Mesenchymal stem cell (in vitro differentiated cells and primary cell): ENCODE measurements at regions not wholly inside any gene's neighbourhood (a gene's known extent, or its start where the extent isn't known, plus 50 kb on each side); places are given as distances from the start of the nearest gene placed in this dataset.

Experiments
- DNase-seq: peaks from one replicate; pipeline ENCODE4 v3.0.0-alpha.2; 2013
- H2AFZ ChIP-seq: one replicate; pipeline ENCODE4 v1.6.1; 2013; ENCODE audit warnings: low read depth, mild to moderate bottlenecking, control low read depth, inconsistent platforms, low read length, moderate library complexity
- H2AK5ac ChIP-seq: 2 replicates; pipeline ENCODE4 v1.6.1; 2013; ENCODE audit warnings: low read length, moderate library complexity, mild to moderate bottlenecking, inconsistent platforms; ENCODE audit not compliant: severe bottlenecking
- H2BK120ac ChIP-seq: one replicate; pipeline ENCODE4 v1.6.1; 2013; ENCODE audit warnings: low read depth, mild to moderate bottlenecking, inconsistent platforms, low read length, moderate library complexity
- H2BK12ac ChIP-seq, 2 experiments: one replicate each; pipeline ENCODE4 v1.6.1; 2013; ENCODE audit warnings: inconsistent platforms in 2 of 2, low read length in 2 of 2, mild to moderate bottlenecking in 2 of 2, moderate library complexity in 2 of 2, control low read depth in 1 of 2
- H2BK15ac ChIP-seq: one replicate; pipeline ENCODE4 v1.6.1; 2013; ENCODE audit warnings: mild to moderate bottlenecking, low read depth, inconsistent platforms; ENCODE audit not compliant: poor library complexity, severe bottlenecking
- H2BK5ac ChIP-seq: 2 replicates; pipeline ENCODE4 v1.6.1; 2013; ENCODE audit warnings: low read depth, mild to moderate bottlenecking, low read length, control low read depth, inconsistent platforms; ENCODE audit not compliant: poor library complexity, severe bottlenecking
- H3K14ac ChIP-seq, 2 experiments: one replicate each; pipeline ENCODE4 v1.6.1; 2013; ENCODE audit warnings: inconsistent platforms in 2 of 2, low read length in 2 of 2, control low read depth in 1 of 2, mild to moderate bottlenecking in 1 of 2, moderate library complexity in 1 of 2
- H3K18ac ChIP-seq, 2 experiments: one replicate each; pipeline ENCODE4 v1.6.1; 2013; ENCODE audit warnings: inconsistent platforms in 2 of 2, low read length in 2 of 2, control low read depth in 1 of 2, low read depth in 1 of 2, mild to moderate bottlenecking in 1 of 2
- H3K23ac ChIP-seq, 2 experiments: one replicate each; pipeline ENCODE4 v1.6.1; 2013; ENCODE audit warnings: inconsistent platforms in 2 of 2, low read length in 2 of 2, mild to moderate bottlenecking in 2 of 2, moderate library complexity in 2 of 2, control low read depth in 1 of 2
- H3K27ac ChIP-seq: 2 replicates; pipeline ENCODE4 v1.5.1; 2013; ENCODE audit warnings: mild to moderate bottlenecking, moderate library complexity, low read length, control low read depth, inconsistent platforms; ENCODE audit not compliant: poor library complexity, severe bottlenecking
- H3K27me3 ChIP-seq, 2 experiments: 2 replicates each; pipeline versions ENCODE4 v1.6.1 to v1.7.0; 2013; ENCODE audit warnings: low read length in 2 of 2, mild to moderate bottlenecking in 2 of 2, moderate library complexity in 2 of 2, control low read depth in 1 of 2, inconsistent platforms in 1 of 2; ENCODE audit not compliant: control insufficient read depth in 1 of 2, insufficient read depth in 1 of 2
- H3K36me3 ChIP-seq, 2 experiments: 2 replicates each; pipeline versions ENCODE4 v1.6.1 to v1.7.0; 2013; ENCODE audit warnings: low read length in 2 of 2, control low read depth in 1 of 2, inconsistent platforms in 1 of 2, low read depth in 1 of 2, mild to moderate bottlenecking in 1 of 2; ENCODE audit not compliant: insufficient read depth in 2 of 2, control insufficient read depth in 1 of 2
- H3K4ac ChIP-seq, 2 experiments: one replicate each; pipeline ENCODE4 v1.6.1; 2013; ENCODE audit warnings: inconsistent platforms in 2 of 2, low read length in 2 of 2, mild to moderate bottlenecking in 2 of 2, moderate library complexity in 2 of 2, control low read depth in 1 of 2, low read depth in 1 of 2
- H3K4me1 ChIP-seq: 2 replicates; pipeline ENCODE4 v1.6.1; 2013; ENCODE audit warnings: low read depth, low read length, control low read depth; ENCODE audit not compliant: control insufficient read depth, insufficient read depth
- H3K4me2 ChIP-seq: 2 replicates; pipeline ENCODE4 v1.6.1; 2013; ENCODE audit warnings: low read length, mild to moderate bottlenecking, inconsistent platforms; ENCODE audit not compliant: poor library complexity, severe bottlenecking
- H3K4me3 ChIP-seq, 2 experiments: 2 replicates each; pipeline versions ENCODE4 v1.5.1 to v1.7.0; 2013; ENCODE audit warnings: low read length in 2 of 2, mild to moderate bottlenecking in 2 of 2, control low read depth in 1 of 2, low read depth in 1 of 2; ENCODE audit not compliant: insufficient read depth in 1 of 2
- H3K79me1 ChIP-seq: replicated peaks from 2 replicates; pipeline ENCODE4 v1.6.1; 2013; ENCODE audit warnings: mild to moderate bottlenecking, control low read depth, low read length, inconsistent platforms; ENCODE audit not compliant: poor library complexity, severe bottlenecking
- H3K9ac ChIP-seq: 2 replicates; pipeline ENCODE4 v1.7.0; 2013; ENCODE audit warnings: mild to moderate bottlenecking, low read length, moderate library complexity
- H3K9me3 ChIP-seq: 2 replicates; pipeline ENCODE4 v1.7.0; 2013; ENCODE audit warnings: mild to moderate bottlenecking, low read length; ENCODE audit not compliant: control insufficient read depth
- H4K8ac ChIP-seq: one replicate; pipeline ENCODE4 v1.6.1; 2013; ENCODE audit warnings: inconsistent platforms, mild to moderate bottlenecking, low read length, moderate library complexity
- H4K91ac ChIP-seq: one replicate; pipeline ENCODE4 v1.6.1; 2013; ENCODE audit warnings: mild to moderate bottlenecking, low read length, inconsistent platforms
- WGBS: methylation state at CpG from one replicate; pipeline ENCODE4 v1.1.7; 2013; ENCODE audit warnings: mixed read lengths; 5-methylcytosine and 5-hydroxymethylcytosine counted together

DNA sequence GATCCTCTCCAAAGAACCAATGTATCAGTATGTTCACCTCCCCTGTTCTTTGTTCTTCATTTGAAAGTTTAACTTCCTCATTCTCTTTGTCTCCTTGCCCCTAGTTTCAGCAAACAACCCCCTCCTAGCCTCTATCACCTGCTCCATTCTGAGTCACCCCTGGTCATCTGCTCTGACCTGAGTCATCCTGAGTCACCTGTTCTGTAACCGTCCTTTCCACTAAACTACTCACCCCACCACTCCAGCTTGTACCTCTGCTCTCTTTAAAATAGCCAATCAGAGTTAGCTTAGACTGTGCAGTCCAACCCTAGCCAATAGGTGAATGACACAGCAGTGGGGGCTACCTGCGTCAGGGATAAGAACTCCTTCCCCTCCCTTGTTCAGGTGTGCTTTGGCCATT, 249.8 kb upstream of the AADAT start:
- no peaks in the 10 kb centered on the region for H3K36me3 ChIP-seq
- no peak overlapping the region for H4K8ac ChIP-seq
- no peaks in the 10 kb centered on the region for H3K27me3 ChIP-seq
- H3K9me3 ChIP-seq: peaks cover 20% of the 10 kb centered on the region
- H3K4ac ChIP-seq: no peak overlapping the region
- no peaks in the 10 kb centered on the region for H3K4me1 ChIP-seq
- no peak overlapping the region for H3K27ac ChIP-seq
- H3K4me2 ChIP-seq: no peak overlapping the region
- H2BK15ac ChIP-seq: no peak overlapping the region
- 72% methylated on average over 2 of the region's 2 CpGs for WGBS
- no peak overlapping the region for H3K4me3 ChIP-seq
- H2AFZ ChIP-seq: no peak overlapping the region
- no peak overlapping the region for H3K9ac ChIP-seq
- DNase-seq: no peak
- no peak overlapping the region for H4K91ac ChIP-seq
- H3K79me1 ChIP-seq: no peaks in the 10 kb centered on the region
- no peak overlapping the region for H3K18ac ChIP-seq
- no peak overlapping the region for H3K14ac ChIP-seq
- no peak overlapping the region for H2BK12ac ChIP-seq
- no peak overlapping the region for H2BK120ac ChIP-seq
- no peak overlapping the region for H3K23ac ChIP-seq
- H2BK5ac ChIP-seq: no peak overlapping the region
- no peak overlapping the region for H2AK5ac ChIP-seq

DNA sequence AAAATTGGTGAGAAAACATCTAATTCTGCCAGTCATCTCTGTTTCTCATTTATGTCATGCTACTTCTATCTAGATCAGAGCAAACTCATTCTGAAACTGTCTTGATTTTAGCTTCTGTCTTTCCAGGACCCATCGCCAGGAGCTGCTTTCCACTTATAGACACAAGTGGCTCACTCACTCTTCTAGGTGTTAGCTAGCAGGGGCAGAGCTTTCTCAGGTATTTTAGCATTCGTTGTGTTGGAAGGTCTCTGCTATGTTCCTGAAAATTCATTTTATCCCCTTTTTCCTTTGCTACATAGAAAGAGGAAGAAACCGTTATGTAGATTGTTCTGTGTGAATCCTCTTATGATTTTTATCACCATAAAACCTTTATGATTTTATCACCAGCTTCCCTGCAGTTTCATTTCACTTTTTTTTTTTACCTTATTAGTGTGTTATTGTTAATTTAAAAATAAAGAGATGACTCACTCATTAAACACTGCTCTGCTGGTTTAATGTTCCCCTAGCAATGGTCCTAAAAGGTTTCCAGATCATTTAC, 246.6 kb upstream of the AADAT start:
- no peak overlapping the region for H2BK12ac ChIP-seq
- no peak overlapping the region for H3K4me2 ChIP-seq
- no peak overlapping the region for H3K23ac ChIP-seq
- H2BK15ac ChIP-seq: no peak overlapping the region
- H3K4me3 ChIP-seq: no peak overlapping the region
- no peaks in the 10 kb centered on the region for H3K79me1 ChIP-seq
- no peaks in the 10 kb centered on the region for H3K27me3 ChIP-seq
- H2BK120ac ChIP-seq: no peak overlapping the region
- no peaks in the 10 kb centered on the region for H3K36me3 ChIP-seq
- no peak overlapping the region for H4K91ac ChIP-seq
- no peak overlapping the region for H4K8ac ChIP-seq
- no peak overlapping the region for H3K9ac ChIP-seq
- no peak overlapping the region for H3K27ac ChIP-seq
- 100% methylated on average over 1 of the region's 3 CpGs for WGBS
- H2AK5ac ChIP-seq: no peak overlapping the region
- H3K18ac ChIP-seq: no peak overlapping the region
- no peak overlapping the region for H3K14ac ChIP-seq
- H2BK5ac ChIP-seq: no peak overlapping the region
- H3K4ac ChIP-seq: no peak overlapping the region
- DNase-seq: no peak
- H3K4me1 ChIP-seq: no peaks in the 10 kb centered on the region
- peaks cover 18% of the 10 kb centered on the region for H3K9me3 ChIP-seq
- H2AFZ ChIP-seq: no peak overlapping the region

DNA sequence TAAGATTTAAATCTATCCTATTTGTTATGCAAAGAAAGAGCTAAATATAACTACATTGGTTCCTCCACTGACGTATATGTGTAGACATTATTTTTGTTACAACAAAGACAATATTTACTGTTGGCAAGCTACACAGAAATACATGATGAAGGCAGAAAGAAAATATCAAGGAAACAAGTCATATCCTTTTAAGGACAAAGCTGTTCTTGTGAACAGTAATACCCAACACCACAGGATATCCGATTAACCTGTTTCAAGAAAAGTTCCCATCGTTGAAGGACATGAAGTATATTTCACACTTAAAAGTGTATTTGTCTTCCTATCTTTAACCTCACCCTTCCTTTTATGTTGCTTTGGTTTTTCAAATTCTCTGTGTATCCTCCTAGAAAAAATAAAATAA, 235.8 kb upstream of the AADAT start:
- H2AK5ac ChIP-seq: no peak overlapping the region
- 100% methylated on average over 2 of the region's 3 CpGs for WGBS

DNA sequence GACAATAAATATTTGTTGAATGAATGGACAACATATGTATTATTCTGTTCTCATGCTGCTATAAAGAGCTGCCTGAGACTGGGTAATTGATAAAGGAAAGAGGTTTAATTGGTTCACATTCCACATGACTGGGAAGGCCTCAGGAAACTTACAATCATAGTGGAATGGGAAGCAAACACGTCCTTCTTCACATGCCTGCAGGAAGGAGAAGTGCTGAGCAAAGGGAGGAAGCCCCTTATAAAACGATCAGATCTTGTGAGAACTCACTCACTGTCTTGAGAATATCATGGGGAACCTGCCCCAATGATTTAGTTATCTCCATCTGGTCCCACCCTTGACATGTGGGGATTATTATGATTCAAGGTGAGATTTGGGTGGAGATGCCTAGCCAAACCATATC, 233.9 kb upstream of the AADAT start:
- no peak overlapping the region for H3K9ac ChIP-seq
- H3K14ac ChIP-seq: no peak overlapping the region
- no peak overlapping the region for H3K18ac ChIP-seq
- no peak overlapping the region for H3K23ac ChIP-seq
- H4K91ac ChIP-seq: no peak overlapping the region
- H2BK12ac ChIP-seq: no peak overlapping the region
- no peaks in the 10 kb centered on the region for H3K4me1 ChIP-seq
- H2BK120ac ChIP-seq: no peak overlapping the region
- no peak for DNase-seq
- WGBS: 64% methylated on average over 2 of the region's 2 CpGs
- H3K27me3 ChIP-seq: no peaks in the 10 kb centered on the region
- H3K4me2 ChIP-seq: no peak overlapping the region
- no peak overlapping the region for H2AFZ ChIP-seq
- H3K4ac ChIP-seq: no peak overlapping the region
- H3K79me1 ChIP-seq: no peaks in the 10 kb centered on the region
- peaks cover 13% of the 10 kb centered on the region for H3K9me3 ChIP-seq
- H2BK5ac ChIP-seq: no peak overlapping the region
- H4K8ac ChIP-seq: no peak overlapping the region
- no peaks in the 10 kb centered on the region for H3K36me3 ChIP-seq
- no peak overlapping the region for H3K4me3 ChIP-seq
- H2AK5ac ChIP-seq: no peak overlapping the region
- H3K27ac ChIP-seq: no peak overlapping the region
- H2BK15ac ChIP-seq: no peak overlapping the region

More for the DNA sequence above, 235.8 kb upstream of the AADAT start:
- Histone ChIP-seq H3K27ac (no peak overlapping the region), H3K4me3 (no peak overlapping the region), H3K36me3 (no peaks in the 10 kb centered on the region), H3K4ac (no peak overlapping the region), H3K4me2 (no peak overlapping the region), H3K9me3 (peaks cover 13% of the 10 kb centered on the region), H3K14ac (no peak overlapping the region), H3K9ac (no peak overlapping the region), H2AFZ (no peak overlapping the region), H4K8ac (no peak overlapping the region), H2BK5ac (no peak overlapping the region), H3K18ac (no peak overlapping the region), H3K4me1 (no peaks in the 10 kb centered on the region), H3K23ac (no peak overlapping the region), H3K79me1 (no peaks in the 10 kb centered on the region), H4K91ac (no peak overlapping the region), H2BK120ac (no peak overlapping the region), H2BK15ac (no peak overlapping the region), H3K27me3 (no peaks in the 10 kb centered on the region), H2BK12ac (no peak overlapping the region)
- no peak for DNase-seq
